Neural progenitor cell (in vitro differentiated cells): ENCODE measurements at regions not wholly inside any gene's neighbourhood (a gene's known extent, or its start where the extent isn't known, plus 50 kb on each side); places are given as distances from the start of the nearest gene placed in this dataset.

Source experiments
- EZH2phosphoT487 ChIP-seq: fragments of 200-600 bp; sonication (generic); IDR thresholded peaks from 2 replicates; pipeline ENCODE4 v1.6.1; 2017; ENCODE audit warnings: antibody characterized with exemption
- TF ChIP-seq, protein P1 (sequence below): fragments of 200-600 bp; sonication (generic); IDR thresholded peaks from 2 replicates; pipeline ENCODE4 v1.5.1; 2017; ENCODE audit warnings: antibody characterized with exemption, mild to moderate bottlenecking

DNA sequence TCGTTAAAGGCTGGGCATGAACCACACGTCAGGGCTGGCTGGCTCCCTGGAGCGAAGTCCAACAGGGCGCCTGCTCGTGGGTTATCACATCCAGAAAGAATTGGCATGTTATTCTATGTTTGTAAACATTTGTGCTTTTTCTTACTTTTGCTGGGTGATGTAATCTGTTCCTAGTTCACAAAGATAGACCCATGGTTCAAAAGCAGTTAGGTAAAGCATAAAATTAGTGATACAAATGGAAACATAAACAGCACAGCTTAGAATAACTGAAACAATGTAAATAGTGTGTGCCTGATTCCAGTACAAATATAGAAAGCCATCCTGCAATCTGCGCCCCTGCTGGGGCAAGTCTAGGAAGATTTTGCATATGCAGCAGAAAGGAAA lies 184.0 kb upstream of the C1orf174 start:
- TF ChIP-seq, protein P1, sequence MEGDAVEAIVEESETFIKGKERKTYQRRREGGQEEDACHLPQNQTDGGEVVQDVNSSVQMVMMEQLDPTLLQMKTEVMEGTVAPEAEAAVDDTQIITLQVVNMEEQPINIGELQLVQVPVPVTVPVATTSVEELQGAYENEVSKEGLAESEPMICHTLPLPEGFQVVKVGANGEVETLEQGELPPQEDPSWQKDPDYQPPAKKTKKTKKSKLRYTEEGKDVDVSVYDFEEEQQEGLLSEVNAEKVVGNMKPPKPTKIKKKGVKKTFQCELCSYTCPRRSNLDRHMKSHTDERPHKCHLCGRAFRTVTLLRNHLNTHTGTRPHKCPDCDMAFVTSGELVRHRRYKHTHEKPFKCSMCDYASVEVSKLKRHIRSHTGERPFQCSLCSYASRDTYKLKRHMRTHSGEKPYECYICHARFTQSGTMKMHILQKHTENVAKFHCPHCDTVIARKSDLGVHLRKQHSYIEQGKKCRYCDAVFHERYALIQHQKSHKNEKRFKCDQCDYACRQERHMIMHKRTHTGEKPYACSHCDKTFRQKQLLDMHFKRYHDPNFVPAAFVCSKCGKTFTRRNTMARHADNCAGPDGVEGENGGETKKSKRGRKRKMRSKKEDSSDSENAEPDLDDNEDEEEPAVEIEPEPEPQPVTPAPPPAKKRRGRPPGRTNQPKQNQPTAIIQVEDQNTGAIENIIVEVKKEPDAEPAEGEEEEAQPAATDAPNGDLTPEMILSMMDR = no peak
- TF ChIP-seq EZH2phosphoT487 = no peak
